LNCAP (cell line): ENCODE measurements at regions not wholly inside any gene's neighbourhood (a gene's known extent, or its start where the extent isn't known, plus 50 kb on each side); places are given as distances from the start of the nearest gene placed in this dataset.

Source experiments
- CTCF ChIP-seq: fragments of 450-650 bp; IDR thresholded peaks from 2 replicates; pipeline ENCODE4 v1.5.1; 2017; ENCODE audit warnings: mild to moderate bottlenecking

DNA sequence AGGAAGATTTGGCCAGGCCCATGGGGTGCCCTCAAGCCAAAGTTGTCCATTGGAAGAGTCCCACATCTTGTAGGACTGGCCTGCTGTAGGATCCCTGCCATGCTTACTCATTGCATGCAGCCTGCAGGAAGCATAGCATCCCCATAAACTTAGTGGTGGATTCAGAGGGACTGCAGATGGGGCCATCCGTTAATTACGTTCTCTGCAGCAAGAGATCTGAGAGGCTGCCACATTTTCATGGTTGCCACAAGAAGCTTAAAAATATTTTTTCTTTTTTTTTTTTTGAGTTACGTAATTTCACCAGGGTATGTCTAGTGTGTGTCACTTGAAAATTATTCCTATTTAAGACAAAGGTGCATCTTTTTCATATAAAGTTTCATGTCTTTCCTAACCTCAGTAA lies 329.7 kb upstream of the USP24 start:
- no peak for TF ChIP-seq CTCF

- no peak for TF ChIP-seq CTCF
Observed at GRCh38 chr1:55542901-55543504, 327.8 kb upstream of the USP24 start.

DNA sequence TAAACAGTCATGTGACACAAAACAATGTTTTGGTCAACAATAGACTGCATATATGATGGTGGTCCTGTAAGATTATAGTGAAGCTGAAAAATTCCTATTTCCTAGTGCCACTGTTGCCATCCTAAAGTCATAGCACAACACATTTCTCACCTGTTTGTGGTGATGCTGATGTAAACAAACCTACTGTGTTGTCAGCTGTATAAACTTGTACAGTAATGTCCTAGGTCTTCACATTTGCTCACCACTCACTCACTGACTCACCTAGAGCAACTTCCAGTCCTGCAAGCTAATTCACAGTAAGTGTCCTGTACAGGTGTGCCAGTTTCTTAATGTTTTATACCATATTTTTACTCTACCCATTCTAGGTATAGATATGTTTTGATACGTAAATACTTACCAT lies 326.1 kb upstream of the USP24 start:
- no peak for TF ChIP-seq CTCF

- no peak for TF ChIP-seq CTCF
Observed at GRCh38 chr1:55539652-55540512, 324.7 kb upstream of the USP24 start.

DNA sequence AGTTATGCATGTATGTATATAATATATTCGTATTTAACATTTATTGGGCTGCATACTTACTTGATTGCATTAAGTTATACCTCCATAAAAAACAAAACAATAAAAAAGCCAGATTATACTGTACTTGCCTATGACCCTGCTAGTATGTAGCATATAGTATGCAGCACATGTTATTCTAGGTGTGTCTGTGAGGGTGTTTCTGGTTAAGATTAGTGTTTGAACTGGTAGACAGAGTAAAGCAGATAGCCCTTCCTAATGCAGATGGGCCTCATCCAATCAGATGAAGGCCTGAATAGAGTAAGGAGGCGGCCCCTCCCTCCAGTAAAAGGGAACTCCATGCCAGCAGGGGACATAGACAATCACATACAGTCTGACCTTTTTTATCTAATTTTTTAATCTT lies 323.3 kb upstream of the USP24 start:
- no peak for TF ChIP-seq CTCF

DNA sequence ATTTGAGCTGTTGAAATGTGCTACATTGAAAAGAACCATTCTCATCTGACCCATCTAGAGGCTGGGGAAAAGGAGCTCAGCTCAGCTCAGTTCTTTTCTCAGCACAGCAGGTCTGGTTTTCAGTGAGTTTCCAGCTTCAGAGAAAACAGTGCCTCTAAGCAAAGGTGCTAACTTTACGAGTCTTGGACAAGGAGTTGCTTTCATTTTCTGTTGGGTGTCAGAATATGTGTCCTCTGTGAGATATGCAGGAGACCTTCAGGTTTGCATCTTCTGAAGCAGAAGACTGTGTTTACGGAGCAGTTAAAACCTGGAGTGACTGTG lies 321.3 kb upstream of the USP24 start:
- no peak for TF ChIP-seq CTCF

- TF ChIP-seq CTCF: no peak
Observed at GRCh38 chr1:55535724-55536544, 320.8 kb upstream of the USP24 start.
